ENCODE measurements at regions not wholly inside any gene's neighbourhood (a gene's known extent, or its start where the extent isn't known, plus 50 kb on each side); places are given as distances from the start of the nearest gene placed in this dataset.

DNA sequence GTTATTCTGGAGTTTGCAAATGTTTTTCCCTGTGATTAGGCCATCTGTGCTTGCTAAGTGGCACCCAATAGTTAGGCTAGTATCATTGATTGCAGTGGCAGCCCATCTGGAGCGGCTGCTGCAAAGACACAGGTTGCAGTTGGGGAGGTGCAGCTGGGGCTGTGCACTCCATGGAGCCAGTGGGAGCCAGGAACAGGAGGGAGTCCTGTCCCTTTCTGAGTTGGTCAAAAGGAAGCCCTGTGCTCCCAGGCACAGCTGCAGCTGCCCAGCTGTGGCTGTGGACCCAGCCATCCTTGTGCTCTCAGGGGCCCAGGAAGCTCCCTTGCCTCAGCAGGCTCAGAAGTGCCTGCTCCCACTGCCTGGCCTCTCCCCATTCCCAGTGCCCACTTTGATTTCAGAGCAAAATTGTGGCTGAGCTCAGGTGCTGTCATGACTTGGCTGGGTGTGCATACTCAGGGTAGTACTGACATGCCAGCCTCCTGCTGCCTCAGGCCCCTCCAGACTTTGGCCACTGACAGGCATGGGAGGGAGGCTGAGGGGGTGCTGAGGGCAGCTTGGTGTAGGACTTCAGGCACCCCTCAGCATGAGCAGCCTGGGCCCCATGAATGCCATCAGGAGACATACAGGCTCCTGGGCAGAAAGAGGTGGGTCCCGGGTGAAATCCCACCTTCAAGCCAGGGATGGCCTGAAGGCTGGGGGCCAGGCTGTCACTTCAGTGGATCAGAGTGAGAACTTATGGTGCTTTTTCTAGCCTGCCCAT is 270.6 kb downstream of the PCDH20 start:
- Histone ChIP-seq H3K36me3 (no peaks in the 10 kb centered on the region), H3K27me3 (no peaks in the 10 kb centered on the region), H3K9me3 (no peaks in the 10 kb centered on the region), H3K27ac (no peak overlapping the region), H3K4me1 (no peaks in the 10 kb centered on the region), H3K4me3 (no peak overlapping the region)
- no peak for DNase-seq
- intact Hi-C loops (cut with DNase I), result no loop called here
- TF ChIP-seq, protein P1, sequence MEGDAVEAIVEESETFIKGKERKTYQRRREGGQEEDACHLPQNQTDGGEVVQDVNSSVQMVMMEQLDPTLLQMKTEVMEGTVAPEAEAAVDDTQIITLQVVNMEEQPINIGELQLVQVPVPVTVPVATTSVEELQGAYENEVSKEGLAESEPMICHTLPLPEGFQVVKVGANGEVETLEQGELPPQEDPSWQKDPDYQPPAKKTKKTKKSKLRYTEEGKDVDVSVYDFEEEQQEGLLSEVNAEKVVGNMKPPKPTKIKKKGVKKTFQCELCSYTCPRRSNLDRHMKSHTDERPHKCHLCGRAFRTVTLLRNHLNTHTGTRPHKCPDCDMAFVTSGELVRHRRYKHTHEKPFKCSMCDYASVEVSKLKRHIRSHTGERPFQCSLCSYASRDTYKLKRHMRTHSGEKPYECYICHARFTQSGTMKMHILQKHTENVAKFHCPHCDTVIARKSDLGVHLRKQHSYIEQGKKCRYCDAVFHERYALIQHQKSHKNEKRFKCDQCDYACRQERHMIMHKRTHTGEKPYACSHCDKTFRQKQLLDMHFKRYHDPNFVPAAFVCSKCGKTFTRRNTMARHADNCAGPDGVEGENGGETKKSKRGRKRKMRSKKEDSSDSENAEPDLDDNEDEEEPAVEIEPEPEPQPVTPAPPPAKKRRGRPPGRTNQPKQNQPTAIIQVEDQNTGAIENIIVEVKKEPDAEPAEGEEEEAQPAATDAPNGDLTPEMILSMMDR (IDR thresholded peaks at IDR 0.05), result no peak
- TF ChIP-seq POLR2A (IDR thresholded peaks at IDR 0.05), result no peak
- 88 to 93% methylated on average over 1 to 2 of the region's 2 CpGs for WGBS, 2 donors

DNA sequence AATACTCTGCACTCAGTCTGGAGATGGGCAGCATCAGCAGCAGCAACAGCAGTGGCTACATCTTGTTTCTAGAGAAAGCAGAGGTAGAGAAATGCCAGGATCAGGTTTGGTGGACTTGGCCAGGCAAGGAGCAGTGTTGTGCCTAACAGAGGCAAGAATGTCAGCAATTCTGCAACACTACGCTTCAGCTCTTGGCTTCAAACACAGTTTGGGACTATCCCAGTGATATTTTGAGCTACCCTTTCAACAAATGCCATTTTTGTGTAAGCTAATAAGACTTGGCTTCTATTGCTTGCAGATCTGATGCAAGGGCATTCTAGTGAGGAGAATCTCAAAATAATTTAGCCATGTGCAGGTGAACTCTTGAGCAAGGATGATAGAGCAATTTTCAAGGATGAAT is 271.3 kb downstream of the PCDH20 start:
- H3K27me3 ChIP-seq, result no peaks in the 10 kb centered on the region
- no peak for DNase-seq
- H3K27ac ChIP-seq, result no peak overlapping the region
- intact Hi-C loops (cut with DNase I), result no loop called here
- H3K4me3 ChIP-seq, result no peak overlapping the region
- H3K9me3 ChIP-seq, result no peaks in the 10 kb centered on the region
- no peak for TF ChIP-seq POLR2A (IDR thresholded peaks at IDR 0.05)
- TF ChIP-seq, protein P1 (IDR thresholded peaks at IDR 0.05), result no peak
- no peaks in the 10 kb centered on the region for H3K36me3 ChIP-seq
- no peaks in the 10 kb centered on the region for H3K4me1 ChIP-seq
- 43 to 92% methylated on average over 1 of the region's 1 CpG for WGBS, 2 donors

DNA sequence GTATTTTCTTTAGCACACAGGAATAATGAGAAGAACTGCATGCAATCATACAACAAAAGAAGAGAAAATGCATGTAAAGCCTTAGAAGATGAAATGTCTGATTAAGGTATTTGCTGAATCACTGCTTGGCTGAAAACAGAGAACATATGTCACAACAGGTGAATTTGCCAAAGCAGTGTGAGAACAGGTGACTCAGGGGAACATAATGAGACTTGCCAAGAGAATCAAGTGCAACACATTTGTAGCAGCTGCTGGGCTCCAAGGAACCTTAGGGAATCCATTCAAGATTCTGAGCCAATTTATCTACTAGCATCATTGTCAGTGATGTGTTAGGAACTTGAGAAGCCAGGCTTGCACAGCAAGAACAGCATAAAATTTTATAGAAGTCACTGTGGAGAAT is 273.1 kb downstream of the PCDH20 start:
- DNase-seq, result no peak

DNA sequence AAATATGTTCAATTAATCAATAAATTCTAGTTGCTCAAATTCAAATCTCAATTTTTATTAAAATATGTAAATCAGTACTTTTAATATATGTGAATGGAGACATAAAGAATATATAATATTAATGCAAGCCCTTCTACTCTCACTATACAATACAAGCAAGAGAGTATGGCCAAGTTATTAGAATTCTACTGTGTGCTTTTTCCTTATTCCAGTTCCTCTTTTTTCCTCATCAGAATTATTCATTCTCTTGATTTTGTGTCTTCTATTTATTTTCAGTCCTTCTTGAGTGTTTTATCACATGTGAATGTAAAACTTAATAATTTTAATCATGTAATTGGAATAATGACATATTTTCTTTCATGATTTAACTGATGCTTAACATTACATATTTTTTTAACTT is 276.8 kb downstream of the PCDH20 start:
- H3K36me3 ChIP-seq, result no peaks in the 10 kb centered on the region
- no peaks in the 10 kb centered on the region for H3K9me3 ChIP-seq
- H3K4me3 ChIP-seq, result no peak overlapping the region
- no peaks in the 10 kb centered on the region for H3K4me1 ChIP-seq
- no peaks in the 10 kb centered on the region for H3K27me3 ChIP-seq
- H3K27ac ChIP-seq, result no peak overlapping the region
- intact Hi-C loops (cut with DNase I), result no loop called here
- DNase-seq, result no peak
- no peak for TF ChIP-seq POLR2A (IDR thresholded peaks at IDR 0.05)
- TF ChIP-seq, protein P1 (IDR thresholded peaks at IDR 0.05), result no peak

More for the DNA sequence above, 273.1 kb downstream of the PCDH20 start:
- H3K4me1 ChIP-seq, result no peaks in the 10 kb centered on the region
- no peaks in the 10 kb centered on the region for H3K27me3 ChIP-seq
- H3K4me3 ChIP-seq, result no peak overlapping the region
- intact Hi-C loops (cut with DNase I), result no loop called here
- no peaks in the 10 kb centered on the region for H3K36me3 ChIP-seq
- H3K27ac ChIP-seq, result no peak overlapping the region
- no peak for TF ChIP-seq POLR2A (IDR thresholded peaks at IDR 0.05)
- TF ChIP-seq, protein P1 (IDR thresholded peaks at IDR 0.05), result no peak
- H3K9me3 ChIP-seq, result no peaks in the 10 kb centered on the region

DNA sequence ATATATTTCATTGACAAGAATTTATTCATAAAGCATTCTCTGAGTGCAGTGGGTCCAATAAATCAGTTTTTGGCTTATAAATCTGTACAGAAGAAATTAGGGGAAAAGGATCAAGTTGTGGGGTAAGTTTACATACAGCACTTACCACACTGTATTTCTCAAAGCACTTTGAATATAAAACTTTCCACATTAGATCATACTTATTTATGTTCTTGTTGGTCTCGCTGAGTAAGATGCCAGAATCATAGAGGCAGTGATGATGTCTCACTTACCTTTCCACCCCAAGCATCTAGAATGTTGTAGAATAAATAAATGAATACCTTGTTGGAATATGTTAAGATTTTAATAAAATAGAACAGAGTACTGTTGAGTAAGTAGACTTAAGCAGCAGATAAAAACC is 279.1 kb downstream of the PCDH20 start:
- Histone ChIP-seq H3K36me3 (no peaks in the 10 kb centered on the region), H3K4me1 (no peaks in the 10 kb centered on the region), H3K27ac (no peak overlapping the region), H3K4me3 (no peak overlapping the region), H3K27me3 (no peaks in the 10 kb centered on the region), H3K9me3 (no peaks in the 10 kb centered on the region)
- TF ChIP-seq POLR2A (IDR thresholded peaks at IDR 0.05), result no peak
- TF ChIP-seq, protein P1 (IDR thresholded peaks at IDR 0.05), result no peak
- intact Hi-C loops (cut with DNase I), result no loop called here
- WGBS, 2 donors, result 68 to 73% methylated on average over 1 of the region's 1 CpG
- no peak for DNase-seq

Measured in esophagus squamous epithelium (tissue), 5 donors.